Natural killer cell treated with Interleukin-12 subunit alpha and Interleukin-12 subunit beta and Interleukin-15 and Interleukin-18, amount 100 ng/mL, for 72 hours (primary cell): ENCODE measurements at regions not wholly inside any gene's neighbourhood (a gene's known extent, or its start where the extent isn't known, plus 50 kb on each side); places are given as distances from the start of the nearest gene placed in this dataset.
A peak's percentile ranks its signal among the peaks of the same experiment; 100 is the strongest.

Experiments used
- ATAC-seq, 2 donors: fragments of 150-1000 bp; cut with Tn5 transposase in 1 of 2; sonication (Bioruptor Pico), chemical (Tn5 transposase) in 1 of 2; 2 replicates each; pipeline ENCODE4 v1.10.0; 2021
- DNase-seq: peaks from one replicate; pipeline ENCODE4 v3.0.0; 2022; ENCODE audit warnings: low spot score
- H3K27ac Mint-ChIP-seq, 2 donors: 1 replicate in 1 of 2; 2 replicates in 1 of 2; pipeline ENCODE4 v1.8.0; 2022; ENCODE audit warnings: mixed read lengths in 2 of 2, mild to moderate bottlenecking in 1 of 2, moderate library complexity in 1 of 2
- H3K27me3 Mint-ChIP-seq, 2 donors: 1 replicate in 1 of 2; 2 replicates in 1 of 2; pipeline ENCODE4 v1.8.0; 2022; ENCODE audit warnings: mixed read lengths in 2 of 2
- H3K36me3 Mint-ChIP-seq: one replicate; pipeline ENCODE4 v1.8.0; 2022; ENCODE audit warnings: mixed read lengths
- H3K4me1 Mint-ChIP-seq, 2 donors: 1 replicate in 1 of 2; 2 replicates in 1 of 2; pipeline ENCODE4 v1.8.0; 2022; ENCODE audit warnings: low read depth in 2 of 2, mixed read lengths in 2 of 2, mild to moderate bottlenecking in 1 of 2
- H3K4me3 Mint-ChIP-seq: one replicate; pipeline ENCODE4 v1.8.0; 2022; ENCODE audit warnings: mixed read lengths
- H3K9me3 Mint-ChIP-seq: 2 replicates; pipeline ENCODE4 v1.8.0; 2022; ENCODE audit warnings: mixed read lengths

GRCh38 chr2:42888321-42889245, 96.2 kb upstream of the HAAO start:
- Mint-ChIP-seq H3K4me1 (no peaks in the 10 kb centered on the region), H3K36me3 (no peaks in the 10 kb centered on the region), H3K27ac (no peak overlapping the region), H3K9me3 (no peaks in the 10 kb centered on the region), H3K27me3 (peaks cover 3 to 6% of the 10 kb centered on the region in 2 donors), H3K4me3 (no peak overlapping the region)
- DNase-seq (no peak), ATAC-seq (no peak)

- DNase-seq: no peak
- H3K27ac Mint-ChIP-seq: no peak overlapping the region
- H3K4me1 Mint-ChIP-seq: no peaks in the 10 kb centered on the region
- H3K4me3 Mint-ChIP-seq: no peak overlapping the region
- H3K9me3 Mint-ChIP-seq: no peaks in the 10 kb centered on the region
- no peak for ATAC-seq
- no peaks in the 10 kb centered on the region for H3K36me3 Mint-ChIP-seq
- peaks cover 3 to 6% of the 10 kb centered on the region in 2 donors for H3K27me3 Mint-ChIP-seq
Measured at GRCh38 chr2:42886921-42887320, 94.5 kb upstream of the HAAO start.

DNA sequence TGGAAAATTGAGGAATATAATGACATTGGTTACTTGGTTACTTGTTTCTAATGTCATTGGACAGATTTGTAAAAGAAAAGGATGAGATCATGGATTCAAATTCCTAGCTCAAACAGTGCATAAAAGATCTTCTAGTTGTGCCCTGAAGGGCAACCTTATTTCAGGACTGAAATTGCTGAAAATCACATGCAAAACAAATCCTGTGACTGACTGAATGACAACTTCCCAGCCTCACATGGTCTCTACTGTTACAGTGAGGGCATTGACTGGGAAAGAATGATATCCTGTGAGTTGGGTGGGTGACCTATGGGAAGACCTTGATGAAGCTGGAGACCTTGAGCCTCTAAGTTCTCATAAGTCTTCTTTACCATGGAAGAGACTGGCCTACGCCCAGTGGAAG, 90.4 kb upstream of the HAAO start:
- Mint-ChIP-seq H3K27ac (no peak overlapping the region), H3K27me3 (no peaks in the 10 kb centered on the region), H3K36me3 (no peaks in the 10 kb centered on the region), H3K9me3 (no peaks in the 10 kb centered on the region), H3K4me1 (peaks cover 0 to 3% of the 10 kb centered on the region in 2 donors), H3K4me3 (no peak overlapping the region)
- ATAC-seq (no peak), DNase-seq (no peak)

DNA sequence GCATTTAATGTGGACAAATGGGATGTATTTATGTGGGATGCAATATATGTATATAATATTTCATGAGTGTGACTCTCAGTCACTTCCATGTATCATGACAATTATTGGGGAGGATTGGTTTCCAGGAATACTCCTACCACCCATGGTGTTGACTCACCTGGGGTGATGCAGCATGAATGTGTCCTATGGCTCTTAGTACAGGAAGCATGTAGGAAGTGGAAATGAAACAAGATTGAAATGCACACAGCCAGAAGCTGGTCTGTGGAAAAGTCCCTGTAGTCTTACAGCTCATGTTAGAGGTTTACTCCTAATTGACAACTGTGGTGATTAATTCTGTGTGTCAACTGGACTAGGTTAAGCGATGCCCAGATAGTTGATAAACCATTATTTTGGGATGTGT, 89.3 kb upstream of the HAAO start:
- H3K4me3 Mint-ChIP-seq: no peak overlapping the region
- DNase-seq (no peak), ATAC-seq (no peak)
- H3K36me3 Mint-ChIP-seq: no peaks in the 10 kb centered on the region
- no peak overlapping the region for H3K27ac Mint-ChIP-seq
- no peaks in the 10 kb centered on the region for H3K9me3 Mint-ChIP-seq
- no peaks in the 10 kb centered on the region for H3K27me3 Mint-ChIP-seq
- peaks cover 0 to 3% of the 10 kb centered on the region in 2 donors for H3K4me1 Mint-ChIP-seq

- Mint-ChIP-seq H3K4me1 (peaks cover 0 to 3% of the 10 kb centered on the region in 2 donors), H3K27ac (no peak overlapping the region), H3K27me3 (no peaks in the 10 kb centered on the region), H3K4me3 (no peak overlapping the region), H3K9me3 (no peaks in the 10 kb centered on the region), H3K36me3 (no peaks in the 10 kb centered on the region)
- DNase-seq (no peak), ATAC-seq (no peak)
Measured at GRCh38 chr2:42880738-42881690, 88.6 kb upstream of the HAAO start.

- no peak overlapping the region for H3K4me3 Mint-ChIP-seq
- H3K27me3 Mint-ChIP-seq: no peaks in the 10 kb centered on the region
- H3K36me3 Mint-ChIP-seq: no peaks in the 10 kb centered on the region
- no peaks in the 10 kb centered on the region for H3K9me3 Mint-ChIP-seq
- H3K27ac Mint-ChIP-seq: no peak overlapping the region
- no peak for ATAC-seq
- peaks cover 0 to 3% of the 10 kb centered on the region in 2 donors for H3K4me1 Mint-ChIP-seq
- DNase-seq: no peak
Measured at GRCh38 chr2:42879913-42880737, 87.7 kb upstream of the HAAO start.

GRCh38 chr2:42879121-42879705, 86.8 kb upstream of the HAAO start:
- ATAC-seq (no peak), DNase-seq (no peak)
- Mint-ChIP-seq H3K27ac (no peak overlapping the region), H3K9me3 (no peaks in the 10 kb centered on the region), H3K27me3 (no peaks in the 10 kb centered on the region), H3K4me1 (peaks cover 0 to 5% of the 10 kb centered on the region in 2 donors), H3K4me3 (no peak overlapping the region), H3K36me3 (no peaks in the 10 kb centered on the region)

GRCh38 chr2:42878581-42878980, 86.2 kb upstream of the HAAO start:
- Mint-ChIP-seq H3K4me1 (peaks cover 0 to 5% of the 10 kb centered on the region in 2 donors), H3K4me3 (no peak overlapping the region), H3K36me3 (no peaks in the 10 kb centered on the region), H3K27me3 (no peaks in the 10 kb centered on the region), H3K9me3 (no peaks in the 10 kb centered on the region), H3K27ac (no peak overlapping the region)
- no peak for ATAC-seq
- no peak for DNase-seq

- ATAC-seq: no peak
- peaks cover 0 to 5% of the 10 kb centered on the region in 2 donors for H3K4me1 Mint-ChIP-seq
Measured at GRCh38 chr2:42877936-42878335, 85.6 kb upstream of the HAAO start.

DNA sequence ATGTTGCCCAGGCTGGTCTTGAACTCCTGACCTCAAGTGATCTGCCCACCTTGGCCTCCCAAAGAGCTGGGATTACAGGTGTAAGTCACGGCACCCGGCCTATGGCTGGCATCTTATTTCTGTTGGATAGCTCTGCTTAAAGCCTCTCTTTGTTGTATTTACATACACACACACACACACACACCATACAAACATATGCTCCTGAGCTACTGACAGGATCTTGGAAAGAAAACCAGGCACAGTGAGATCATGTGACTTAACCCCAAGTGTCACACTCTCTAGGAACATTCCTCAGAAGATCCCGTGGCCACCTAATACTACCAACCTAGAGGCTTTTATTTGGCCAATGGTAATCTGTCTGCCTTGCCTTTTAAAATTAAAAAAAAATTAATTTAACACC, 85.1 kb upstream of the HAAO start:
- ATAC-seq: no peak
- DNase-seq: no peak
- no peak overlapping the region for H3K27ac Mint-ChIP-seq
- no peaks in the 10 kb centered on the region for H3K36me3 Mint-ChIP-seq
- no peak overlapping the region for H3K4me3 Mint-ChIP-seq
- H3K4me1 Mint-ChIP-seq: peaks cover 0 to 5% of the 10 kb centered on the region in 2 donors
- H3K9me3 Mint-ChIP-seq: no peaks in the 10 kb centered on the region
- H3K27me3 Mint-ChIP-seq: no peaks in the 10 kb centered on the region

More at GRCh38 chr2:42877936-42878335, 85.6 kb upstream of the HAAO start:
- no peak for DNase-seq
- H3K4me3 Mint-ChIP-seq: no peak overlapping the region
- no peak overlapping the region for H3K27ac Mint-ChIP-seq
- H3K9me3 Mint-ChIP-seq: no peaks in the 10 kb centered on the region
- no peaks in the 10 kb centered on the region for H3K36me3 Mint-ChIP-seq
- H3K27me3 Mint-ChIP-seq: no peaks in the 10 kb centered on the region

DNA sequence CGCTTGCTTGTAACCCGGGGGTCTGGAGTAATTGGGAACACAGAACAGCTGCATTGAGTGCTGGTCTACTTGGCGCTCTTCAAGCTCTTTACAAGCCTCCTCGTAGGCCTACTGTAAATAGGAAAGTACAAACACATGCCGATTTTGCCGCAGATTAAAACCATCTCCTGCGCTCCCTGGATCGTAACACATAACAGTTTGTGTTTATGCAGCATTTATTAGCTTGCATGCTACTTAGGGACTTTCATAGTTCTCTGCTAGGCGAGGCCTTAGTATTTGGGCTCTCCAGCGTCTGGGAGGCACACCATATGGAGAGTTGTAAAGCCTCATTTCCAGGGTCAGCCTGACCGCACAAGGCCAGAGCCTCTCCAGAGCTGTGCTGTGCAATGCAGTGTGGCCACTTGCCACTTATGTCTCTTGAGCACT, 84.0 kb upstream of the HAAO start:
- no peaks in the 10 kb centered on the region for H3K27me3 Mint-ChIP-seq
- ATAC-seq: no peak
- peaks cover 0 to 5% of the 10 kb centered on the region in 2 donors for H3K4me1 Mint-ChIP-seq
- DNase-seq: no peak
- no peak overlapping the region for H3K4me3 Mint-ChIP-seq
- H3K27ac Mint-ChIP-seq: no peak overlapping the region
- no peaks in the 10 kb centered on the region for H3K9me3 Mint-ChIP-seq
- no peaks in the 10 kb centered on the region for H3K36me3 Mint-ChIP-seq

DNA sequence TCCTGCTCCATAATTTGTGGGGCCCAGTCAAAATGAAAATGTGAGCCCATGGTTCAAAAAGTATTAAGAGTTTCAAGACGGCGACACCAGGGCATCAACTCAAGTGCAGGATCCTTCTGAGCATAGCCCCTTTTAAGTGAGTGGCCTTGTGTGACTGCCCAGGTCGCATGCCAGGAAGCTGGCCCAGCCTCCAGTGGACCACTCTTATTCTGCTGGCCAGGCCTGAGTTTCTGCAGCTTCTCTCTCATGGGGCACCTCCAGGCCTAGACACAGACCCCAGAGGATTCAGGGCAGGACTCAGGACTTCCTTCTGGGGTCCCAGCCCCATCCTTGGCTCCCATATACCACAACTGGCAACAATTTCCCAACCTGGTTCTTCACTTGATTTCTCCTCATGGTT, 83.5 kb upstream of the HAAO start:
- Mint-ChIP-seq H3K4me1 (peaks cover 0 to 5% of the 10 kb centered on the region in 2 donors), H3K27ac (no peak overlapping the region), H3K9me3 (no peaks in the 10 kb centered on the region), H3K36me3 (no peaks in the 10 kb centered on the region), H3K27me3 (no peaks in the 10 kb centered on the region), H3K4me3 (no peak overlapping the region)
- ATAC-seq: peak in 1 of 2 donors; percentile 15
- no peak for DNase-seq
